AG04450 (cell line): ENCODE measurements at regions not wholly inside any gene's neighbourhood (a gene's known extent, or its start where the extent isn't known, plus 50 kb on each side); places are given as distances from the start of the nearest gene placed in this dataset.

Source experiments
- CTCF ChIA-PET: fragments of 300-600, 350-600 bp; formaldehyde crosslinking; extraction: SDS; loops from one replicate; lab custom pipeline; 2022; ENCODE audit warnings: antibody characterized with exemption, inconsistent platforms; lab: Charles Lee
- POLR2A ChIA-PET: fragments of 350-600 bp; formaldehyde crosslinking; extraction: SDS; loops from one replicate; lab custom pipeline; 2021; ENCODE audit warnings: antibody characterized with exemption, inconsistent platforms; lab: Yijun Ruan, JAX
- DNase-seq: peaks from one replicate; pipeline ENCODE4 v3.0.0-alpha.2; 2011; ENCODE audit warnings: low read depth, low spot score
- H3K27ac ChIP-seq: one replicate; pipeline ENCODE4 v1.5.1; 2012; ENCODE audit warnings: low read depth, low read length, control low read depth
- H3K27me3 ChIP-seq: one replicate; pipeline ENCODE4 v1.6.0; 2012; ENCODE audit warnings: low read length; ENCODE audit not compliant: control insufficient read depth, insufficient read depth
- H3K4me3 ChIP-seq: 2 replicates; pipeline ENCODE4 v1.5.1; 2011; ENCODE audit warnings: mild to moderate bottlenecking, low read depth, low read length, control low read depth
- H3K9me3 ChIP-seq: 2 replicates; pipeline ENCODE4 v1.5.1; 2012; ENCODE audit warnings: low read length; ENCODE audit not compliant: control insufficient read depth, insufficient read depth
- CTCF ChIP-seq: IDR thresholded peaks from 2 replicates; pipeline ENCODE4 v1.5.1; 2011; ENCODE audit warnings: low read depth, low read length, control low read depth, inconsistent platforms

GRCh38 chr4:20451986-20452385 lies 200.3 kb downstream of the SLIT2 start:
- ChIA-PET CTCF (interaction anchor here (0.5 to 1.0 kb wide), 2 partner anchors 10 to 25 kb away, joined by 3 read pairs; no protein-coding TSS in a partner anchor), POLR2A (no interaction called here)
- no peak for DNase-seq
- no peak overlapping the region for H3K4me3 ChIP-seq
- H3K9me3 ChIP-seq = no peaks in the 10 kb centered on the region
- H3K27me3 ChIP-seq = no peaks in the 10 kb centered on the region
- no peak for TF ChIP-seq CTCF
- no peak overlapping the region for H3K27ac ChIP-seq

- DNase-seq = no peak
- TF ChIP-seq CTCF = no peak
- ChIA-PET POLR2A (no interaction called here), CTCF (interaction anchor here (1.4 kb wide), 1 partner anchor 26 kb away, joined by 4 read pairs; no protein-coding TSS in a partner anchor)
- no peaks in the 10 kb centered on the region for H3K9me3 ChIP-seq
- H3K27me3 ChIP-seq = no peaks in the 10 kb centered on the region
- H3K27ac ChIP-seq = no peak overlapping the region
- H3K4me3 ChIP-seq = no peak overlapping the region
Measured at GRCh38 chr4:20454515-20454914, 202.8 kb downstream of the SLIT2 start.

- no peak for TF ChIP-seq CTCF
- POLR2A ChIA-PET = no interaction called here
- H3K4me3 ChIP-seq = no peak overlapping the region
- no peak overlapping the region for H3K27ac ChIP-seq
- CTCF ChIA-PET = no interaction called here
- no peak for DNase-seq
- no peaks in the 10 kb centered on the region for H3K27me3 ChIP-seq
- no peaks in the 10 kb centered on the region for H3K9me3 ChIP-seq
Measured at GRCh38 chr4:20456407-20456806, 204.7 kb downstream of the SLIT2 start.

GRCh38 chr4:20462426-20463175 lies 210.9 kb downstream of the SLIT2 start:
- no peaks in the 10 kb centered on the region for H3K27me3 ChIP-seq
- CTCF ChIA-PET = interaction anchor here (0.7 to 1.0 kb wide), 2 partner anchors 11 to 39 kb away, joined by 3 read pairs; no protein-coding TSS in a partner anchor
- no peak for DNase-seq
- H3K9me3 ChIP-seq = no peaks in the 10 kb centered on the region
- no peak overlapping the region for H3K4me3 ChIP-seq
- TF ChIP-seq CTCF = no peak
- POLR2A ChIA-PET = no interaction called here
- no peak overlapping the region for H3K27ac ChIP-seq

GRCh38 chr4:20463176-20463430 lies 211.4 kb downstream of the SLIT2 start:
- CTCF ChIA-PET = interaction anchor here (1.0 kb wide), 1 partner anchor 39 kb away, joined by 3 read pairs; no protein-coding TSS in a partner anchor
- Histone ChIP-seq H3K27me3 (no peaks in the 10 kb centered on the region), H3K27ac (no peak overlapping the region), H3K4me3 (no peak overlapping the region), H3K9me3 (no peaks in the 10 kb centered on the region)
- no peak for TF ChIP-seq CTCF
- DNase-seq = no peak
- POLR2A ChIA-PET = no interaction called here
